Stomach (tissue), 8 donors: ENCODE measurements at regions not wholly inside any gene's neighbourhood (a gene's known extent, or its start where the extent isn't known, plus 50 kb on each side); places are given as distances from the start of the nearest gene placed in this dataset.

Experiments
- DNase-seq, 2 donors: peaks; one replicate each; pipeline versions ENCODE4 v3.0.0 to v3.0.0-alpha.2; 2013 to 2019
- H3K27ac ChIP-seq, 5 donors: fragments of 200-600 bp in 4 of 5; sonication (generic) in 4 of 5; one replicate each; pipeline ENCODE4 v1.5.1; 2013 to 2019; ENCODE audit warnings: mild to moderate bottlenecking in 1 of 5, moderate library complexity in 1 of 5
- H3K27me3 ChIP-seq, 3 donors: fragments of 200-600 bp; sonication (generic); one replicate each; pipeline ENCODE4 v1.5.1; 2017 to 2019; ENCODE audit warnings: mixed run types in 1 of 3
- H3K36me3 ChIP-seq, 4 donors: fragments of 200-600 bp; sonication (generic); 1 replicate in 3 of 4; 2 replicates in 1 of 4; pipeline ENCODE4 v1.5.1; 2016 to 2019
- H3K4me1 ChIP-seq, 4 donors: fragments of 200-600 bp; sonication (generic); one replicate each; pipeline ENCODE4 v1.5.1; 2016 to 2019
- H3K4me3 ChIP-seq, 4 donors: fragments of 200-600 bp; sonication (generic) in 3 of 4; one replicate each; pipeline ENCODE4 v1.5.1; 2016 to 2019; ENCODE audit warnings: mild to moderate bottlenecking in 1 of 4
- H3K9me3 ChIP-seq, 4 donors: fragments of 200-600 bp; sonication (generic); one replicate each; pipeline ENCODE4 v1.5.1; 2016 to 2019
- CTCF ChIP-seq, 7 experiments: fragments of 450-650 bp in 4 of 7; fragments of 200-600 bp in 3 of 7; sonication (generic) in 3 of 7; IDR thresholded peaks; one replicate each; pipeline ENCODE4 v1.5.1; 2016 to 2019; ENCODE audit warnings: antibody characterized with exemption in 7 of 7, control low read depth in 2 of 7, mild to moderate bottlenecking in 1 of 7
- EP300 ChIP-seq: sonication (generic); formaldehyde crosslinking; IDR thresholded peaks from one replicate; pipeline ENCODE4 v1.6.1; 2017; ENCODE audit warnings: antibody characterized with exemption
- POLR2A ChIP-seq, 4 donors: fragments of 450-650 bp; IDR thresholded peaks; one replicate each; pipeline ENCODE4 v1.6.1; 2016; ENCODE audit warnings: antibody characterized with exemption in 4 of 4, control low read depth in 2 of 4, mild to moderate bottlenecking in 1 of 4, moderate library complexity in 1 of 4
- POLR2AphosphoS5 ChIP-seq, 3 donors: sonication (generic); formaldehyde crosslinking; IDR thresholded peaks; one replicate each; pipeline ENCODE4 v1.6.1; 2016; ENCODE audit warnings: antibody characterized with exemption in 3 of 3
- WGBS, 5 donors: extraction: QIAGEN DNeasy Blood & Tissue Kit in 3 of 5; methylation state at CpG; one replicate each; pipeline versions ENCODE4 v1.1.5 to v1.1.7; 2013 to 2018; 5-methylcytosine and 5-hydroxymethylcytosine counted together
- intact Hi-C: fragments of 100-400 bp; cut with DNase I; formaldehyde crosslinking; loops from one replicate; pipeline ENCODE4 v1.15.1; 2023; ENCODE audit warnings: low total_unique reads
- donor health status: healthy with polysubstance abuse.
- donor health status: Bipolar disorder and iron deficiency.
- donor health status: healthy.

- no peaks in the 10 kb centered on the region for H3K4me1 ChIP-seq
- no peak overlapping the region for H3K4me3 ChIP-seq
- H3K27ac ChIP-seq, result no peak overlapping the region
- no peaks in the 10 kb centered on the region for H3K36me3 ChIP-seq
- TF ChIP-seq CTCF (IDR thresholded peaks at IDR 0.05) (no peak), EP300 (no peak), POLR2AphosphoS5 (IDR thresholded peaks at IDR 0.05) (no peak), POLR2A (IDR thresholded peaks at IDR 0.05) (no peak)
- DNase-seq, result no peak
- H3K9me3 ChIP-seq, result peaks cover 0 to 25% (median 17%) of the 10 kb centered on the region in 4 donors
- H3K27me3 ChIP-seq, result no peaks in the 10 kb centered on the region
- WGBS, 5 donors, result 39 to 100% (median 90%) methylated on average over 2 of the region's 2 CpGs
- intact Hi-C loops, result no loop called here
Observed at GRCh38 chr10:108785011-108785410, 1138.3 kb downstream of the XPNPEP1 start.

GRCh38 chr10:108784534-108784933 lies 1138.8 kb downstream of the XPNPEP1 start:
- WGBS, 5 donors, result 80 to 90% (median 85%) methylated on average over 5 of the region's 5 CpGs

GRCh38 chr10:108783897-108784296 lies 1139.4 kb downstream of the XPNPEP1 start:
- H3K27ac ChIP-seq, result no peak overlapping the region
- H3K9me3 ChIP-seq, result peaks cover 0 to 25% (median 17%) of the 10 kb centered on the region in 4 donors
- WGBS, 5 donors, result 44 to 68% (median 58%) methylated on average over 1 of the region's 1 CpG; no CpG with 5 or more reads in 1 of the 5 donors
- H3K36me3 ChIP-seq, result no peaks in the 10 kb centered on the region
- no peaks in the 10 kb centered on the region for H3K27me3 ChIP-seq
- H3K4me1 ChIP-seq, result no peaks in the 10 kb centered on the region
- intact Hi-C loops, result no loop called here
- peak; percentile 16 to 30 for DNase-seq
- TF ChIP-seq CTCF (IDR thresholded peaks at IDR 0.05) (peak in 3 of 7 experiments; percentile 8 to 49 (median 37)), POLR2AphosphoS5 (IDR thresholded peaks at IDR 0.05) (no peak)
- H3K4me3 ChIP-seq, result no peak overlapping the region

More at GRCh38 chr10:108784534-108784933, 1138.8 kb downstream of the XPNPEP1 start:
- TF ChIP-seq EP300, result no peak
- Histone ChIP-seq H3K36me3 (no peaks in the 10 kb centered on the region), H3K9me3 (peaks cover 0 to 25% (median 17%) of the 10 kb centered on the region in 4 donors), H3K27me3 (no peaks in the 10 kb centered on the region), H3K4me1 (no peaks in the 10 kb centered on the region), H3K27ac (no peak overlapping the region), H3K4me3 (no peak overlapping the region)
- intact Hi-C loops, result no loop called here
- DNase-seq, result no peak

- no peaks in the 10 kb centered on the region for H3K36me3 ChIP-seq
- 61 to 72% (median 71%) methylated on average over 3 of the region's 3 CpGs for WGBS, 5 donors
- TF ChIP-seq EP300, result no peak
- TF ChIP-seq POLR2AphosphoS5 (IDR thresholded peaks at IDR 0.05), result no peak
- no peak for TF ChIP-seq POLR2A (IDR thresholded peaks at IDR 0.05)
- TF ChIP-seq CTCF (IDR thresholded peaks at IDR 0.05), result no peak
- H3K4me1 ChIP-seq, result no peaks in the 10 kb centered on the region
- H3K27me3 ChIP-seq, result no peaks in the 10 kb centered on the region
- no peak overlapping the region for H3K4me3 ChIP-seq
- intact Hi-C loops, result no loop called here
- H3K27ac ChIP-seq, result no peak overlapping the region
- peaks cover 0 to 25% (median 17%) of the 10 kb centered on the region in 4 donors for H3K9me3 ChIP-seq
- DNase-seq, result no peak
Observed at GRCh38 chr10:108782411-108782810, 1140.9 kb downstream of the XPNPEP1 start.

GRCh38 chr10:108779501-108779900 lies 1143.8 kb downstream of the XPNPEP1 start:
- Histone ChIP-seq H3K4me3 (no peak overlapping the region), H3K27me3 (no peaks in the 10 kb centered on the region), H3K27ac (no peak overlapping the region), H3K4me1 (no peaks in the 10 kb centered on the region), H3K36me3 (no peaks in the 10 kb centered on the region), H3K9me3 (peaks cover 0 to 8% (median 6%) of the 10 kb centered on the region in 4 donors)
- no peak for TF ChIP-seq CTCF (IDR thresholded peaks at IDR 0.05)
- TF ChIP-seq POLR2A (IDR thresholded peaks at IDR 0.05), result no peak
- no peak for TF ChIP-seq EP300
- no peak for TF ChIP-seq POLR2AphosphoS5 (IDR thresholded peaks at IDR 0.05)
- intact Hi-C loops, result no loop called here
- DNase-seq, result no peak
